Endothelial cell of umbilical vein (primary cell): ENCODE measurements at regions not wholly inside any gene's neighbourhood (a gene's known extent, or its start where the extent isn't known, plus 50 kb on each side); places are given as distances from the start of the nearest gene placed in this dataset.

Experiments
- BruUV-seq: library from RNA; stranded (reverse); fragments of 400-500 nt; replicated peaks from 2 replicates; lab custom pipeline; 2021; lab: Mats Ljungman, UMichigan
- CTCF ChIA-PET: fragments of 300-600, 350-600 bp; sonication (Branson Sonifier 250); formaldehyde crosslinking; loops from one replicate; lab custom pipeline; 2021; ENCODE audit warnings: antibody characterized with exemption, inconsistent platforms; lab: Charles Lee
- POLR2A ChIA-PET: fragments of 300-600, 350-600 bp; sonication (Branson Sonifier 250); formaldehyde crosslinking; loops from one replicate; lab custom pipeline; 2021; ENCODE audit warnings: antibody characterized with exemption, inconsistent platforms; lab: Charles Lee
- DNase-seq: peaks from one replicate; pipeline ENCODE4 v3.0.0-alpha.2; 2011; ENCODE audit warnings: low read depth, low spot score
- FAIRE-seq: peaks from 2 replicates; lab custom pipeline; 2011; peaks lifted over from hg19 to GRCh38; lab: Jason Lieb, UNC
- H2AFZ ChIP-seq: 2 replicates; pipeline ENCODE4 v1.6.0; 2012; ENCODE audit warnings: low read depth, low read length, control low read depth, inconsistent platforms
- H3K27ac ChIP-seq: 2 replicates; pipeline ENCODE4 v1.5.1; 2011; ENCODE audit warnings: low read depth, mild to moderate bottlenecking, control low read depth, low read length, moderate library complexity; ENCODE audit not compliant: insufficient read depth
- H3K27me3 ChIP-seq, 2 experiments: 2 replicates each; pipeline versions ENCODE4 v1.6.0 to v1.6.1; 2011; ENCODE audit warnings: low read length in 2 of 2, mixed read lengths in 1 of 2; ENCODE audit not compliant: control insufficient read depth in 2 of 2, insufficient read depth in 2 of 2
- H3K36me3 ChIP-seq, 2 experiments: 2 replicates in 1 of 2; 3 replicates in 1 of 2; pipeline ENCODE4 v1.5.1; 2011; ENCODE audit warnings: low read length in 2 of 2, mild to moderate bottlenecking in 1 of 2, moderate library complexity in 1 of 2; ENCODE audit not compliant: control insufficient read depth in 2 of 2, insufficient read depth in 2 of 2; ENCODE audit errors: extremely low read depth in 1 of 2
- H3K4me1 ChIP-seq: 3 replicates; pipeline ENCODE4 v1.5.1; 2011; ENCODE audit warnings: mild to moderate bottlenecking, low read length; ENCODE audit not compliant: control insufficient read depth, insufficient read depth; ENCODE audit errors: extremely low read depth
- H3K4me2 ChIP-seq: 2 replicates; pipeline ENCODE4 v1.6.1; 2011; ENCODE audit warnings: low read length, control low read depth, mixed read lengths; ENCODE audit not compliant: insufficient read depth
- H3K4me3 ChIP-seq, 3 experiments: fragments of 200-600 bp in 1 of 3; sonication (generic), shearing (Covaris generic) in 1 of 3; replicated peaks in 1 of 3; 2 replicates each; pipeline ENCODE4 v1.5.1; 2011 to 2016; ENCODE audit warnings: control low read depth in 3 of 3, low read length in 3 of 3, mild to moderate bottlenecking in 2 of 3, inconsistent platforms in 1 of 3, low read depth in 1 of 3, moderate library complexity in 1 of 3; ENCODE audit not compliant: insufficient read depth in 1 of 3
- H3K79me2 ChIP-seq: 2 replicates; pipeline ENCODE4 v1.6.0; 2012; ENCODE audit warnings: low read length, inconsistent platforms; ENCODE audit not compliant: control insufficient read depth, insufficient read depth
- H3K9ac ChIP-seq: replicated peaks from 2 replicates; pipeline ENCODE3; 2011; ENCODE audit warnings: low read length, control low read depth; ENCODE audit not compliant: insufficient read depth; ENCODE audit errors: extremely low read depth
- H3K9me1 ChIP-seq: replicated peaks from 3 replicates; pipeline ENCODE4 v1.6.0; 2011; ENCODE audit warnings: mild to moderate bottlenecking, low read length; ENCODE audit not compliant: control insufficient read depth, insufficient read depth; ENCODE audit errors: extremely low read depth
- H3K9me3 ChIP-seq: replicated peaks from 2 replicates; pipeline ENCODE4 v1.5.1; 2012; ENCODE audit warnings: low read length, inconsistent platforms; ENCODE audit not compliant: control insufficient read depth, insufficient read depth
- H4K20me1 ChIP-seq: replicated peaks from 2 replicates; pipeline ENCODE3; 2011; ENCODE audit warnings: mild to moderate bottlenecking, low read length; ENCODE audit not compliant: control insufficient read depth, insufficient read depth; ENCODE audit errors: extremely low read depth
- CTCF ChIP-seq, 2 donors: IDR thresholded peaks; 1 replicate in 1 of 2; 2 replicates in 1 of 2; pipeline ENCODE4 v1.5.1; 2011; ENCODE audit warnings: low read length in 2 of 2, mild to moderate bottlenecking in 2 of 2, moderate library complexity in 2 of 2, control low read depth in 1 of 2, inconsistent platforms in 1 of 2, low read depth in 1 of 2; ENCODE audit not compliant: insufficient read depth in 1 of 2; ENCODE audit errors: extremely low read depth in 1 of 2
- EZH2 ChIP-seq: IDR thresholded peaks from 2 replicates; pipeline ENCODE4 v1.6.1; 2012; ENCODE audit warnings: borderline replicate concordance, low read depth, mild to moderate bottlenecking, moderate library complexity, low read length, inconsistent platforms; ENCODE audit not compliant: severe bottlenecking
- FOS ChIP-seq: IDR thresholded peaks from 2 replicates; pipeline ENCODE4 v1.6.1; 2011; ENCODE audit warnings: mild to moderate bottlenecking, low read length, moderate library complexity, borderline replicate concordance; ENCODE audit not compliant: insufficient read depth
- GATA2 ChIP-seq: IDR thresholded peaks from 2 replicates; pipeline ENCODE4 v1.7.0; 2011; ENCODE audit warnings: low read depth, mild to moderate bottlenecking, moderate library complexity, mixed read lengths, low read length; ENCODE audit not compliant: insufficient read length, insufficient read depth
- JUN ChIP-seq: IDR thresholded peaks from 2 replicates; pipeline ENCODE4 v1.6.1; 2011; ENCODE audit warnings: borderline replicate concordance, low read depth; ENCODE audit not compliant: insufficient read length, insufficient read depth
- MAX ChIP-seq: IDR thresholded peaks from 2 replicates; pipeline ENCODE4 v1.6.1; 2011; ENCODE audit not compliant: insufficient read depth, insufficient read length
- MYC ChIP-seq: IDR thresholded peaks from one replicate; pipeline ENCODE4 v1.6.1; 2011; ENCODE audit warnings: mild to moderate bottlenecking, low read depth, low read length
- POLR2A ChIP-seq: IDR thresholded peaks from 2 replicates; pipeline ENCODE4 v1.6.1; 2012; ENCODE audit warnings: low read depth, mild to moderate bottlenecking, control low read depth, low read length
- POLR2AphosphoS5 ChIP-seq: IDR thresholded peaks from 2 replicates; pipeline ENCODE4 v1.6.1; 2012; ENCODE audit warnings: low read depth, mild to moderate bottlenecking, control low read depth, low read length, moderate library complexity; ENCODE audit not compliant: insufficient read depth
- dilution Hi-C: fragments of 300-500 bp; cut with MboI; formaldehyde crosslinking; loops from one replicate; pipeline ENCODE4 v1.15.0; 2019; ENCODE audit warnings: low sequenced_read_pairs; ENCODE audit not compliant: extremely low pct_ligation_motif_present
- intact Hi-C: fragments of 100-400 bp; cut with micrococcal nuclease; formaldehyde crosslinking; loops from one replicate; pipeline ENCODE4 v1.10.0; 2022

GRCh38 chr1:25163986-25164385 is 68.3 kb downstream of the SYF2 start:
- CTCF ChIA-PET = no interaction called here
- dilution Hi-C loops = no loop called here
- H3K4me3 ChIP-seq = no peak overlapping the region

More at GRCh38 chr1:25163986-25164385, 68.3 kb downstream of the SYF2 start:
- H3K9ac ChIP-seq = no peak overlapping the region
- H3K4me1 ChIP-seq = no peaks in the 10 kb centered on the region
- peaks cover 3 to 8% of the 10 kb centered on the region in 2 experiments for H3K27me3 ChIP-seq
- no peak for DNase-seq
- H3K27ac ChIP-seq = no peak overlapping the region
- no peak overlapping the region for H3K4me2 ChIP-seq
- no peak for TF ChIP-seq CTCF (IDR thresholded peaks at IDR 0.05; ENCODE audit: extremely low read depth in 1 of 2, insufficient read depth in 1 of 2, low read depth in 1 of 2, low read length in 2 of 2)
- no peak for TF ChIP-seq POLR2AphosphoS5
- TF ChIP-seq MAX = no peak
- no peak for TF ChIP-seq EZH2
- TF ChIP-seq GATA2 = no peak
- no peak for TF ChIP-seq POLR2A
- TF ChIP-seq JUN = no peak
- no peak for TF ChIP-seq MYC
- no peak for TF ChIP-seq FOS
- H2AFZ ChIP-seq = no peak overlapping the region
- no peaks in the 10 kb centered on the region for H3K9me1 ChIP-seq
- POLR2A ChIA-PET = no interaction called here
- H3K36me3 ChIP-seq = no peaks in the 10 kb centered on the region
- H3K79me2 ChIP-seq = no peaks in the 10 kb centered on the region
- FAIRE-seq = no peak
- H4K20me1 ChIP-seq = no peaks in the 10 kb centered on the region
- no TSS peak for BruUV-seq
- intact Hi-C loops = no loop called here
- no peaks in the 10 kb centered on the region for H3K9me3 ChIP-seq
